ENCODE measurements at regions not wholly inside any gene's neighbourhood (a gene's known extent, or its start where the extent isn't known, plus 50 kb on each side); places are given as distances from the start of the nearest gene placed in this dataset.

GRCh38 chr2:145563741-145564615, 1044.1 kb upstream of the ZEB2 start:
- TF ChIP-seq CTCF (IDR thresholded peaks at IDR 0.05) (no peak), POLR2A (IDR thresholded peaks at IDR 0.05) (no peak), POLR2AphosphoS5 (IDR thresholded peaks at IDR 0.05) (no peak)
